CD4-positive, alpha-beta T cell treated with Interleukin-21 for 1 hour (primary cell): ENCODE measurements at regions not wholly inside any gene's neighbourhood (a gene's known extent, or its start where the extent isn't known, plus 50 kb on each side); places are given as distances from the start of the nearest gene placed in this dataset.
"Not testable (repeated sequence)": the region's sequence is repeated elsewhere in the genome, so short reads cannot be mapped to it uniquely, and the experiment has no call there.

Source experiments
- DNase-seq: peaks from one replicate; pipeline ENCODE4 v3.0.0-alpha.2; 2020

GRCh38 chr10:89954061-89954460, 252.7 kb downstream of the KIF20B start:
- no peak for DNase-seq

- no peak for DNase-seq
These were observed 253.6 kb downstream of the KIF20B start for GRCh38 chr10:89954787-89955566.

GRCh38 chr10:89959433-89960110, 258.2 kb downstream of the KIF20B start:
- no peak for DNase-seq

GRCh38 chr10:89963451-89964102, 262.2 kb downstream of the KIF20B start:
- no peak for DNase-seq

GRCh38 chr10:89966211-89966610, 264.8 kb downstream of the KIF20B start:
- DNase-seq: no peak

- no peak for DNase-seq
These were observed 271.9 kb downstream of the KIF20B start for GRCh38 chr10:89973326-89973725.

- no peak for DNase-seq
These were observed 273.7 kb downstream of the KIF20B start for GRCh38 chr10:89975071-89975470.

DNA sequence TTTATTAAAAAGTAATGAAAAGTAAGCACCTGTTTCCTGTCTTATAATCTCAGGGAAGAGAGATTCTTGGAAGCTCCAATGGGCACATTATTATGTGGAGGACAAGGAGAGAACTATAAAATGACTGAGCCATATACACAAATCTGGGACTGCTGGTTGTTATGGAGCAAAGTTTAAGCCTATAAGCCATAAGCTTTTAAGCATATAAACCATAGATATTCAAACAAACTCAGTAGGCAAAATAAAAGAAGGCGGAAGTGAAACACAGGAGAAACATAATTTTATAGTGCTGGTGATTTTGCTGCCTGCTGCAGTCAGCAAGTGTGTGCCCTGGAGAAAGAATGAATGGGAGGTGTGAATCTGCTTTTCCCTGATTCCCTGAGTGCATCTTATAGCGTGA, 274.4 kb downstream of the KIF20B start:
- no peak for DNase-seq

GRCh38 chr10:89978081-89978480, 276.7 kb downstream of the KIF20B start:
- no peak for DNase-seq

DNA sequence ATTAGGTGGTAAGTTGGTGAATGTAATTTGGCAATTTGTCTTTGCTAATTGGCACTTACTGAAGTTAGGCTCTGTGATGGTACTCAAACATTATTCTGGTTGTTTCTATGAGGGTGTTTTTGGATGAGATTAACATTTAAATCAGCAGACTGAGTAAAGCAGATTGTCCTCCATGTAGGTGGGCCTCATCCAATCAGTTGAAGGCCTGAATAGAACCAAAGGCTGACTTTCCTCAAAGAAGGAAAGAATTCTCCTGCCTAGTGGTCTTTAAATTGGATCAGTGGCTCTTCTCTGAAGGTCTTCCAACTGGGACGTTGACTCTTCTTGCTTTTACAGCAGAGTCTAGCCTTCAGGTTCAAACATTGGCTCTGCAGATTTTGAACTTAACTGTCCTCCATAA, 278.3 kb downstream of the KIF20B start:
- no peak for DNase-seq

GRCh38 chr10:89980166-89980565, 278.8 kb downstream of the KIF20B start:
- DNase-seq: no peak

DNA sequence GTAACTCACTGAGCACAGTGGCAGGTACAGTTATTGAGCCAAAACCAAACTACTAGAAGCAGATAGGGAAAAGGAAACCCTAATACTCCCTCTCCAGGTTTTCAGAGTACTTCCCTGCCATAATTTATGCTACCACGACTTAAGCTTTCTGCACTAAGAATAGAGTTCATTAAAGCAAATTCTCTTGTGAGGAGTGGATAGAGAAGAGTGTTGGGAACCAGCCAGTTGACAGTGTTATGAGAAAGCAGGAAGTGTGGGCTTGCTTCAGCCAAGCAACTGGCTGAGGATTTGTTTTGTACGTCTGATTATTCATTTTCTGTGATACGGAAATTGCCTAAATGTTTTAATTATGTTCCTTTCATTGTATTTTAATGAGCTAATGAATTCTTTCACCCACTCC, 280.5 kb downstream of the KIF20B start:
- DNase-seq: no peak

DNA sequence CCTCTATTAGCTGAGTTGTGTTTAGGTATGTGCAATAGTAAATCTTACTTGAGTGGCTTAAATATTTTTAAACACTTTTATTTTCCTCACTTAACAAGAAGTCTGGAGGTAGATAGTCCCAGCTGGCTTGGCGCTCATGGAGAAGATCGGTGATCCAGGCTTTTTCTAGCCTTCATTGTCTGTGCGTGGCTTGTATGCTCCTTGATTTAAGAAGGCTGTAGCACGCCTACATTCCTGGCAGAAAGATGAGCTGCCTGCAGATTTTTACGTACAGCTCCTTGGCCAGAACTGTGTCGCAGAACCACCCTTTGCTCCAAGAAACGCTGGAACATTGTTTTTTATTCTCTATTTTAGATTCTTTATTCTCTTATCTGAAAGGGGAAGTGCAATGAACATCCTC, 284.1 kb downstream of the KIF20B start:
- DNase-seq: no peak

GRCh38 chr10:89988361-89988760, 287.0 kb downstream of the KIF20B start:
- not testable (repeated sequence) for DNase-seq

- DNase-seq: no peak
These were observed 291.2 kb downstream of the KIF20B start for GRCh38 chr10:89992575-89992974.

- no peak for DNase-seq
These were observed 305.8 kb downstream of the KIF20B start for GRCh38 chr10:90007226-90007625.

GRCh38 chr10:90011281-90011680, 309.9 kb downstream of the KIF20B start:
- DNase-seq: not testable (repeated sequence)

DNA sequence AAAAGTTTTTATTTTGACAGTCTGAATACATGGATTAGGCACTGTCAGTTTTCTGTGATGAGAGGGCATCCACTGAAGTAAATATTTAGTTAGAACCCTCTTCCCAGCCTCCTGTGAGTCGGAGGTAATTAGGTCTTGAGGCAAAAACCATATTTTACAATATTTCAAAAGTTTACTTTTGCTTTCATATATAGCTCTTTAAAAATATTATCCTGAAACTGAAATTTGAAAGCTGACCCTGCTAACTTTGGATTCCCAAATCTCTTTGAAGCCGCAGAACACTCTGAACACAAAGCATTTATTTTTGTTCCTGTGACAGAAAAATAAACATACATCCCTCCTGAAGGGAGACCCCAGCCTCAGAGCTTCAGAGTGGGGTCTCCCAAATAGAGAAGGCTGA, 317.4 kb downstream of the KIF20B start:
- DNase-seq: no peak

- DNase-seq: no peak
These were observed 319.1 kb downstream of the KIF20B start for GRCh38 chr10:90020506-90020905.

DNA sequence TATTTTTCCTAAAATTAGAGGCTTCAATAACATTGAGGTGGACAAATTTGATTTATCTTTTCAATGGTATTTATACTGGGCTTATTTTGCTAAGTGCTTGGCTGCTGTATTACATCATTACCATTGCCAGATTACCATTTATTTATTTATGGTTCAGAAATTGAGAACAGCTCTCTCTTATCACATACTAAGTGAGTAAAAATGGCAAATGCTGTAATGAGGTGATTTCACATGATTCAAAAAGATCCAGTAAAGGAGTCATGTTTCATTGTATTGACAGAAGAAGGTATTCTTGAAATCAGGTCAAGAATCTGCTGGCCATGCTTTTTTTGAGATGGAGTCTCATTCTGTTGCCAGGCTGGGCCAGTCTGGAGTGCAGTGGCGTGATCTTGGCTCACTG, 322.6 kb downstream of the KIF20B start:
- DNase-seq: no peak

DNA sequence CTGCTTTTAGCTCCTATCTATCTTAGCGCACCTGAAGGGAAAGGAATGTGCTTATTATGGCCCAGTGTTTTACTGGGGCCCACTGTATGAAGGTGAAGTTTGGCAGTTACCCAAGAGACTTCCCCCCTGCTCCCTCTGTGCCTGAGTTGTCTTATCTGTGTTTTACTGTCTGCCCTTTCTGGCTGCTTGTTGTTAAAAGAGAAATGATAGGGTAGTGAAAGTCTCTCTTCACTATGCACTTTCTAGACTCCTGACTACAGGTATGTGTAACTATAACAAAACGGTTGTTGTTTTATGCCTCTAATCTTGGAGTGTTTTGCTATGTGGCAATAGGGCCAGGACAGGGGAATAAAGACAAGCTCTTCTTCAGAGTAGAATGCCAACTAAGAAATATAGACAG, 326.9 kb downstream of the KIF20B start:
- DNase-seq: no peak

DNA sequence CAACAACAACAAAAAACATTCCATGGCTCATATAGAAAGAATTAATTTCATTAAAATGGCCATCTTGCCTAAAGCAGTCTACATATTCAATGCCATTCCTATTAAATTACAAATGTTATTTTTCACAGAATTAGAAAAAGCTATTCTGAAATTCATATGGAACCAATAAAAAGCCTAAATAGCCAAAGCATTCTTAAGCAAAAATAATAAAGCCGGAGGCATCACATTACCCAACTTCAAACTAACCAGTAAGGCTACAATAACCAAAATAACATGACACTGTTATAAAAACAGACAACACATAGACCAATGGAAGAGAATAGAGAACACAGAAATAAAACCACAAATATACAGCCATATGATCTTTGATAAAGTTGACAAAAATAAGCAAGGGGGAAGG, 330.4 kb downstream of the KIF20B start:
- no peak for DNase-seq

DNA sequence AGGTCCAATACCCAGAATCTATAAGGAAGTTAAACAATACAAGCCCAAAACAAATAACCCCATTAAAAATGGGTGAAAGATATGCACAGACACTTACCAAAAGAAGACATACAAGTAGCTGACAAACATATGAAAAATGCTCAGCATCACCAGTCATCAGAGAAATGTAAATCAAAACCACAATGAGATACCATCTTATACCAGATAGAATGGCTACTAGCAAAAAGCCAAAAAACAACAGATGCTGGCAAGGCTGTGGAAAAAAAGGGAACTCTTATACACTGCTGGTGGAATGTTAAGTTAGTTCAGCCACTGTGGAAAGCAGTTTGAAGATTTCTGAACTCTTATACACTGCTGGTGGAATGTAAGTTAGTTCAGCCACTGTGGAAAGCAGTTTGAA, 331.1 kb downstream of the KIF20B start:
- DNase-seq: no peak

DNA sequence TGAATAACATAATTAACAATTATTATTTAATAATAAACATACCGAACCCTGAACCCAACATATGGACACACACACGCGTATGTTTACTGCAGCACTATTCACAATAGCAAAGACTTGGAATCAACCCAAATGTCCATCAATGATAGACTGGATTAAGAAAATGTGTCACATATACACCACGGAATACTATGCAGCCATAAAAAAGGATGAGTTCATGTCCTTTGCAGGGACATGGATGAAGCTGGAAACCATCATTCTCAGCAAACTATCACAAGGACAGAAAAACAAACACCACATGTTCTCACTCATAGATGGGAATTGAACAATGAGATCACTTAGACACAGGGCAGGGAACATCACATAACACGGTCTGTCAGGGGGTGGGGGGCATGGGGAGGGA, 333.5 kb downstream of the KIF20B start:
- DNase-seq: not testable (repeated sequence)
